MG63 (cell line): ENCODE measurements at regions not wholly inside any gene's neighbourhood (a gene's known extent, or its start where the extent isn't known, plus 50 kb on each side); places are given as distances from the start of the nearest gene placed in this dataset.
"Not testable (repeated sequence)": the region's sequence is repeated elsewhere in the genome, so short reads cannot be mapped to it uniquely, and the experiment has no call there.

ENCODE experiments used
- DNase-seq: peaks from one replicate; pipeline ENCODE4 v3.0.0-alpha.2; 2020
- H3K27me3 ChIP-seq: fragments of 250-450 bp; sonication (Bioruptor Pico); 2 replicates; pipeline ENCODE4 v1.5.1; 2020; ENCODE audit warnings: mild to moderate bottlenecking, moderate library complexity
- H3K36me3 ChIP-seq: fragments of 250-450 bp; sonication (Bioruptor Pico); 2 replicates; pipeline ENCODE4 v1.5.1; 2020; ENCODE audit warnings: mild to moderate bottlenecking, moderate library complexity
- H3K4me3 ChIP-seq: fragments of 250-450 bp; sonication (Bioruptor Pico); 2 replicates; pipeline ENCODE4 v1.5.1; 2020; ENCODE audit warnings: mild to moderate bottlenecking, moderate library complexity
- H3K9me3 ChIP-seq: fragments of 250-450 bp; sonication (Bioruptor Pico); 2 replicates; pipeline ENCODE4 v1.5.1; 2020; ENCODE audit warnings: mild to moderate bottlenecking, moderate library complexity

DNA sequence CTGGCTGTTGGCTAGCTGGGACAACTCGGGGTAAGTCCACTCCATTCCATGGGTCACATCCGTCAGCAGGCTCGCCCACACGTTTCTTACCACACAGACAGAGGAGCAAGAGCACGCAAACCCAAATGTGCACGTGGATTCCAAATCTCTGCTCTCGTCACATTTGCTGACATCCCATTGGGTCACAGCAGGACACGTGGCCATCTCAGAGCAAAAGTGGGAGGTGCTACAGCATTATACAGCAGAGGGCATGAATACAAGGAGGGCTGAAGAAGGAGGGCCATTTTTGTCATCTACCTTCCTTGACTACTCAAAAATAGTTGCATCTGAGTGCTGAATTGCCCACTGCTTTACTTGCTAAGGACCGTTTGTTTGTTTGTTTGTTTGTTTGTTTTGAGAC lies 84.7 kb downstream of the RBBP6 start:
- no peak for DNase-seq
- H3K36me3 ChIP-seq: no peaks in the 10 kb centered on the region
- H3K4me3 ChIP-seq: no peak overlapping the region
- no peaks in the 10 kb centered on the region for H3K9me3 ChIP-seq
- H3K27me3 ChIP-seq: no peaks in the 10 kb centered on the region

DNA sequence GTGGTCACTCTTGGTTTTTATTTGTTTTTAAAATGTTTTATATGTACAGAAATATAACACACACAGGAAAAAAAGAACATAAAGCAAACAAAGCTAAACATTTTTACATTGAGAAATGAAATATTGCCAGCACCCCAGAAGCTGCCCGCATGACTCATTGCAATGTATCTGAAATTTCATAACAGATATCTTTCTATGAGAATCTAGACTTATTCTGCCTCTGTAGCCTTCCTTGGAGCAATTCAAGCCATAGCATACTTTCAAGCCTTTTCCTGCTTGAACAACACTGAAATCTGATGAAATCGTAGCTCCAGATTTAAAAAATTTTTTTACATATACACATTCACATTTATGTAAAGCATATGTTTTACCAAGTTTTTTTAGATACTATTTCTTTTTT lies 86.9 kb downstream of the RBBP6 start:
- no peaks in the 10 kb centered on the region for H3K36me3 ChIP-seq
- no peak overlapping the region for H3K4me3 ChIP-seq
- DNase-seq: peak; percentile 37
- H3K27me3 ChIP-seq: no peaks in the 10 kb centered on the region
- no peaks in the 10 kb centered on the region for H3K9me3 ChIP-seq

DNA sequence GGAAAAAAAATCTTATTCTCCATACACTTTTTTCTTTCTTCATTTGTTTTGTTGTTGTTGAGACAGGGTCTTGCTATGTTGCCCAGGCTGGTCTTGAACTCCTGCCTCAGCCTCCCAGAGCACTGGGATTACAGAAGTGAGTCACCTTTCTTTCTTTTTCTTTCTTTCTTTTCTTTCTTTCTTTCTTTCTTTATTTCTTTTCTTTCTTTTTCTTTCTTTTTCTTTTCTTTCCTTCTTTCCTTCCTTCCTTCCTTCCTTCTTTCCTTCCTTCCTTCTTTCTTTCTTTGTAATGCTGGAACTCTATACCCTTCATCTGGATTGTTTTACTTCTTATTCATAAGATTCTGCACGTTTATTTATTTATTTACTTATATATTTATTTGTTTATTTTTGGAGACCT lies 94.5 kb upstream of the TNRC6A start:
- Histone ChIP-seq H3K9me3 (no peaks in the 10 kb centered on the region), H3K4me3 (no peak overlapping the region), H3K36me3 (no peaks in the 10 kb centered on the region), H3K27me3 (no peaks in the 10 kb centered on the region)
- no peak for DNase-seq

DNA sequence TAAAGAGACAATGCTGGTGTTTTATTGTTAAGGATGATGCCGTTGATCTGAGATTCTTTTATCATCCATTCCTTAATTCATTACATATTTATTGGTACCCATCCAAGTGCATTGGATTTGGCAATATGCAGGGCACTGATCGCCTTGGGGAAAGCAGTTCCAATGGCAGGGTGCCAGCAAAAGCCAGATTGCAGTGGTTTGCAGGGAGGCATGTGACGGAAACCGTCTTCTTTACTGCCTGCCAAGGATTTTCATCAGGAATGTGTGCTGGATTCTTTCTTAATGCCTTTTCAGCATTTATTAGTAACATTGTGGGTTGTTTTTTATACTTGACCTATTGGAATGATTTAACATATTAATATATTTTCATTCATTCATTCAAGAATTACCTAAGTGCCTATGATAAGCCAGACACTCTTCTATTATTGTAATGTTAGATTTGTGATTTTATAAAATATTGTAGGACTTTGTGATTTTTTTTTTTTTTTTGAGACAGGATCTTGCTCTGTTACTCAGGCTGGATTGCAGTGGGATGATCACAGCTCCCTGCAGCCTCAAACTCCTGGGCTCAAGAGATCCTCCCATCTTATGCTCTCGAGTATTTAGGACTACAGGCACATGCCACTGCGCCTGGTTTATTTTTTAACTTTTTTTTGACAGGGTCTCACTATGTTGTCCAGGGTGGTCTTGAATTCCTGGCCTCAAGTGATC lies 93.4 kb upstream of the TNRC6A start:
- Histone ChIP-seq H3K27me3 (no peaks in the 10 kb centered on the region), H3K36me3 (no peaks in the 10 kb centered on the region), H3K9me3 (no peaks in the 10 kb centered on the region), H3K4me3 (no peak overlapping the region)
- DNase-seq: peak; percentile 95

DNA sequence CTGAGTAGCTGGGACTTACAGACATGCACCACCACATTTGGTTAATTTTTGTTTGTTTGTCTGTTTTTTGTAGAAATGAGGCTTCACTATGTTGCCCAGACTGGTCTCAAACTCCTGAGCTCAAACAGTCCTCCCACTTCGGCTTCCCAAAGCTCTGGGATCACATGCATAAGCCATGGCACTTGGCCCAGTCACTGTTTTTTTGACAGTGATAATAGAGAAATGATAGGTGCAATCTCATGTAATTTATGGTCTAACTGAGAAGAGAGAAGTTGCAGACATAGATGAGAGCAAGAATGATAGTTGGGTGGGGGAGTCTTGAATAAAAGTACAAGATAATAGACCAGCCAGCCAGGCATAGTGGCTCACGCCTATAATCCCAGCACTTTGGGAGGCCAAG lies 89.7 kb upstream of the TNRC6A start:
- Histone ChIP-seq H3K4me3 (no peak overlapping the region), H3K9me3 (no peaks in the 10 kb centered on the region), H3K27me3 (no peaks in the 10 kb centered on the region), H3K36me3 (no peaks in the 10 kb centered on the region)
- no peak for DNase-seq

DNA sequence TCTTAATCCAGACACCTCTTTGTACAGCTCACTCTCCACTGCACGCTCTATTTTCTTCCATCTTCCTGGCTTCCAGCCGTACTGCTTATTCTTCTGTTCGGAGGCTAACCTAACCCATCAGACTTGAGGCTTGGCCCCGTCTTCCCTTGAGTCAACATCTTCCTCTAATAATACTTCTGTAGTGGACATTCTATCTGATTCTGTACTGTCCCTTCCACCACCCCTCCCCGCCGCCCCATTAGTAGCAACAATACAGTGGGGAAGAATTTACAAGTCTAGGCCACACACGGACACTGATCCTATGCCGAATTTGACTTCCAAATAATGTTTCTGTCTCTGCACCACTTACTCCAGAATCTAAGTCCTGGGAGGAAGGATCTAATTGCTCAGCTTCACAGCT lies 86.0 kb upstream of the TNRC6A start:
- no peak for DNase-seq
- Histone ChIP-seq H3K27me3 (no peaks in the 10 kb centered on the region), H3K36me3 (no peaks in the 10 kb centered on the region)

DNA sequence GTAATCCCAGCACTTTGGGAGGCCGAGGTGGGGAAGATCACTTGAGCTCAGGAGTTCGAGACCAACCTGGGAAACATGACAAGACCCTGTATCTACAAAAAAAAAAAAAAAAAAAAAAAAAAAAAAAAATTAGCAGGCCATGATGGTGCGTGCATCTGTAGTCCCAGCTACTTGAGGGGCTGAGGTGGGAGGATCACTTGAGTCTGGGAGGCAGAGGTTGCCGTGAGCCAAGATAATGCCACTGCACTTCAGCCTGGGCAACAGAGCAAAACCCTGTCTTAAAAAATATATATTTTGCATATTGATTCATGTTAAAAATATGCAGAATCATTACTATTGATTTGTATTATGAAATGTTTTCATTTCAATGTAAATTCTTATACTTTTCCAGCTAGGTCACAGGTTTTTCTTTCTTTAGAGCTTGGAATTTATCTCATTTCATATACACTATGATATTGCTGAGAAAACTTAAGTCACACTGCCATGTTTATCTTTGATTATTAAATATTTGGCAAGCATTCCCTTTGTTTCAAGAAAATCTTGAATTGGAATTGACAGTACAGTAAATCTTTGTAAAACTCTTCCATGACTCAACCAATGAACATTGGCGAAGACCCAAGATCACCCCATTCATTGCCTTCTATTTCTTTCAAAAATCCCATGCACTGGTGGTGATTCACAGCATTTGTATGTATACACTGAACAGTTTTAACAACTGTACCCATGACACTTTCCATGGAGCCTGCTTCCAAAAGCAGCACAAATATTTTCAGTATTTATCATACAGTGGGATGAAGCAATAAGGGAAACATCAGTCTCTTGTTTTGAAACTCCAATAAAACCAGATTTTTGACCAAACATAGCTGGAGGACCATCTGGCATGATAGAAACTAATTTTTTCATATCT lies 83.5 kb upstream of the TNRC6A start:
- peaks cover 5% of the 10 kb centered on the region; the same call in 1 of the 2 replicates for H3K9me3 ChIP-seq
- no peaks in the 10 kb centered on the region for H3K27me3 ChIP-seq
- DNase-seq: peak; percentile 82
- no peak overlapping the region for H3K4me3 ChIP-seq
- no peaks in the 10 kb centered on the region for H3K36me3 ChIP-seq

More for the DNA sequence above, 86.0 kb upstream of the TNRC6A start:
- no peak overlapping the region for H3K4me3 ChIP-seq
- H3K9me3 ChIP-seq: peaks cover 3% of the 10 kb centered on the region; the same call in 1 of the 2 replicates

DNA sequence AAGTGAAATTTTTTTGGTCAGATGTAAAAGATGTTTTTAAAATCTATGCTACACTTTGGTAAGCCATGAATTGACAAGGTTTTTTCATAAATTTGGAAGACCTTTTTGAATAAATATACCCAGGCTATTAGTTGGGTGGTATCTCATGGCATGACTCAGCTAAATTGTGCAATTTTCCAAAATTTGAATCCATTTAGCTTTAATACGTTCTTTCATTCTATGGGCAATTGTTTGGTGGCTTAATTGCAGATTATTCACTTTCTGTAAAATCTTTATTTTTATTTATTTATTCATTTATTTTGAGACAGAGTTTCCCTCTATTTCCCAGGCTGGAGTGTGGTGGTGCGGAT lies 82.8 kb upstream of the TNRC6A start:
- DNase-seq: no peak
- Histone ChIP-seq H3K4me3 (no peak overlapping the region), H3K9me3 (peaks cover 5% of the 10 kb centered on the region; the same call in 1 of the 2 replicates), H3K36me3 (no peaks in the 10 kb centered on the region), H3K27me3 (no peaks in the 10 kb centered on the region)

DNA sequence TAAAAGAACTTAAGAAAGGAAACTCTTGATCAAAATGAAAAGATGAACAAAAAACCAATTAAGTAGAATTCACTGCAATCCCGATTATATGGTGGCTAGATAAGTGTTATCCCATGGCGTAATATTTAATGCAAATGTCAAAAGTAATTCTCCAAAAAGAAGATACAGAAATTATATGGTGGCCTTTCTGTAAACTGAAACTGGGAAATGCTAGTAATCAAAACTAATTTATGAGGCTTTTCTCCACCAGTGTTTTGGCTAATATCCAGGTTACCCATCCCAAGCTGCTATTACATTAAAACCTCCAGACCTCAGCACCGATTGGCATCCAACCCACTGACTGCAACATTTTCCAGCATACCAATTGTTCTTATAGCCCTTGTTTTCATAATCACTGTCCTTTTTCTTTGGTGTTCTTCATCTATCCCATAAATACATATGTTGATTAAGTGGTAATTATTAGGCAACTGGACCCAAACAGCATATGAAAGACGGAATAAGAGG lies 77.2 kb upstream of the TNRC6A start:
- DNase-seq: no peak
- H3K9me3 ChIP-seq: peaks cover 5% of the 10 kb centered on the region; the same call in 1 of the 2 replicates
- no peak overlapping the region for H3K4me3 ChIP-seq
- H3K36me3 ChIP-seq: no peaks in the 10 kb centered on the region
- H3K27me3 ChIP-seq: no peaks in the 10 kb centered on the region

DNA sequence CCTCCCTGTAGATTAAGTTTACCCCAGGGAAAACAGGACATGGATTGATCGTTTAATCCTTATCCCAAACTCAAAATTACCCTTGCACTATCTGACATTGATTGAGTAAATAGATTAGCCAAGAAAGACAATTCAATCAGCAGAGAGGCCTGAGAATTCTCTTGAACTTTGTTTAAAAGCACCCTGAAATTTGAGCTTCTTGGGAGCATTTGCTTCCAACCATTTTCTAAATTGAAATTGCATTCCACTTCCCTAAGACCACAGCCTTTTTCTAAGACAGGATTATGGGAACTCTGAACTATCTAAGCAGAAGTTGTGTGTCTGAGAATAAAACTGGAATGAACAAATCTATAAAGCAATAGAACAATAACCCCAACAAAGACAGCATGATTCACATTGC lies 76.6 kb upstream of the TNRC6A start:
- Histone ChIP-seq H3K27me3 (no peaks in the 10 kb centered on the region), H3K9me3 (peaks cover 3% of the 10 kb centered on the region; the same call in 1 of the 2 replicates), H3K36me3 (no peaks in the 10 kb centered on the region), H3K4me3 (no peak overlapping the region)
- no peak for DNase-seq

DNA sequence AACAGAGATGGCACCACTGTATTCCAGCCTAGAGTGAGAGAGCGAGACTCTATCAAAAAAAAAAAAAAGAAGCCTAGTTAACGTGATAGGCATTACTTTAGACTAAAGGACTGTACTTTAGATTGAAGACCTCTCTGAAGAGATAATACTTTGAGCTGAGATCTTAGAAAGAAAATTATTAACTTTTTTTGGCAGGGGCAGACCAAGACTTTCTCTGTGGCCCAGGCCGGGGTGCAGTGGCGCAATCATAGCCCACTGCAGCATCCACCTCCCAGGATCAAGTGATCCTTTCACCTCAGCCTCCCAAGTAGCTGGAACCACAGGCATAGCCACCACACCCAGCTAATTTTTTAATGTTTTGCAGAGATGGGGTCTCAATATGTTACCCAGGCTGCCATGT lies 75.7 kb upstream of the TNRC6A start:
- no peaks in the 10 kb centered on the region for H3K36me3 ChIP-seq
- no peaks in the 10 kb centered on the region; the same call in 1 of the 2 replicates for H3K9me3 ChIP-seq
- H3K4me3 ChIP-seq: no peak overlapping the region
- no peak for DNase-seq
- no peaks in the 10 kb centered on the region for H3K27me3 ChIP-seq

DNA sequence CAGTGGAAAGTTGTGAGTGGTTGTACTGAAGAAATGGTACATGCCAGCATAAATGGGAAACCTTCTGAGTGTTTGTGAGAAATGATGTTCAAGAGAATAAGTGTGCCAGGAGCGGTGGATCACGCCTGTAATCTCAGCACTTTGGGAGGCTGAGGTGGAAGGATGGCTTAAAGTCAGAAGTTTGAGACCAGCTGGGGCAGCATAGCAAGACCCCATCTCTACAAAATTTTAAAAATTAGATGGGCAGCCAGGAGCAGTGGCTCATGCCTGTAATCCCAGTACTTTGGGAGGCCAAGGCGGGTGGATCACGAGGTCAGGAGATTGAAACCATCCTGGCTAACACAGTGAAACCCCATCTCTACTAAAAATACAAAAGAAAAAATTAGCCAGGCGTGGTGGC lies 63.5 kb upstream of the TNRC6A start:
- not testable (repeated sequence) for H3K36me3 ChIP-seq, H3K9me3 ChIP-seq, H3K27me3 ChIP-seq, DNase-seq, H3K4me3 ChIP-seq

DNA sequence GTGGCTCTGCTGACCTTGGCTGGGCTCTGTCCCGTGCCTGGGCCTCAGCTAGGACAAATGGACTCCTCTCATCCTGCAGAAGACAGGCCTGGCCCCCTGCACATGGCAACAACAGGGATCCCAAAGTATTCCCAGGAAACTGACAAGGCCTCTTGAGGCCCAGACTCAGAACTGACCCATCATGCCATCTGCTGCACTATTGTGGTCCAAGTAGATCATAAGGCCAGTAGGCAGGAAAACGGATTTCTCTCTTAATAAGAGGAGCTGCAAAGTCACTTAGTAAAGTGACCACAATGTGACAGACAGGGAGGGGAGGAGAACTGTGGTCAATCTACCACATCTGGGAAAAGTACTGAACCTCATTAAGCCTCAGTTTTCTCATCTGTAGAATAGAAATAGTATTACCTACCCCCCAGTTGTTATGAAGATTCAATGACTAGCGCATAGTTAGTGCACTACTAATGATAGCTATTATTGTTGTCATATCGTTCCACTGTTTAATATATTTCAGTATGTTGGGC lies 62.1 kb upstream of the TNRC6A start:
- H3K9me3 ChIP-seq: no peaks in the 10 kb centered on the region
- no peaks in the 10 kb centered on the region for H3K36me3 ChIP-seq
- no peaks in the 10 kb centered on the region for H3K27me3 ChIP-seq
- no peak overlapping the region for H3K4me3 ChIP-seq
- no peak for DNase-seq

DNA sequence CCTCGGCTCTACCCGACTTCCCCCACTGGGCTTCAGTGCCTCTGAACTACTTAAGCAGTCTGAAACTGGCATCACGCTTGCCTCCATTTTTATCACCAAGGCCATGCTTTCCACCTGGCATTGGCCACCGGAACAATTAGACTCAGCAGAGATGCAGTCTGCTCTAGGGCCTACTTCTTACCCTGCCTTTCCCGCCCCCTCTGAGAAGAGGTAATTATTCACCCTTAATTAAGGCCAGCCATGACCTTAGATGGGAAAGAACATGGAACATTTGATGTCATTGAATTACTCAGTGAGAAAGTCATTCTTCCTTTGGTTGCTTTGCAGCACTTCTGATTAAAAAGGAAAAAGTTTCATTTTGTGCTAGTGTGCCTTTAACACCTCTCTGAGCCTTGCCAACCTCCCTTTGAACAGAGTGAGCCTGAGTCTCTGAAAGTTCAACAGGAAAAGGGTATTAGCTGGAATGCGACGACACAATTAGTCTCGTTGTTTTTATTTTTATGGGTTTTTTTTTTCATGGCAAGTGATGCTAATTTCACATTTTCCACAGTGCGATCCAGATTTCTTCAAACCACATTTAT lies 60.9 kb upstream of the TNRC6A start:
- no peaks in the 10 kb centered on the region for H3K9me3 ChIP-seq
- DNase-seq: no peak
- H3K36me3 ChIP-seq: no peaks in the 10 kb centered on the region
- no peak overlapping the region for H3K4me3 ChIP-seq
- H3K27me3 ChIP-seq: no peaks in the 10 kb centered on the region

DNA sequence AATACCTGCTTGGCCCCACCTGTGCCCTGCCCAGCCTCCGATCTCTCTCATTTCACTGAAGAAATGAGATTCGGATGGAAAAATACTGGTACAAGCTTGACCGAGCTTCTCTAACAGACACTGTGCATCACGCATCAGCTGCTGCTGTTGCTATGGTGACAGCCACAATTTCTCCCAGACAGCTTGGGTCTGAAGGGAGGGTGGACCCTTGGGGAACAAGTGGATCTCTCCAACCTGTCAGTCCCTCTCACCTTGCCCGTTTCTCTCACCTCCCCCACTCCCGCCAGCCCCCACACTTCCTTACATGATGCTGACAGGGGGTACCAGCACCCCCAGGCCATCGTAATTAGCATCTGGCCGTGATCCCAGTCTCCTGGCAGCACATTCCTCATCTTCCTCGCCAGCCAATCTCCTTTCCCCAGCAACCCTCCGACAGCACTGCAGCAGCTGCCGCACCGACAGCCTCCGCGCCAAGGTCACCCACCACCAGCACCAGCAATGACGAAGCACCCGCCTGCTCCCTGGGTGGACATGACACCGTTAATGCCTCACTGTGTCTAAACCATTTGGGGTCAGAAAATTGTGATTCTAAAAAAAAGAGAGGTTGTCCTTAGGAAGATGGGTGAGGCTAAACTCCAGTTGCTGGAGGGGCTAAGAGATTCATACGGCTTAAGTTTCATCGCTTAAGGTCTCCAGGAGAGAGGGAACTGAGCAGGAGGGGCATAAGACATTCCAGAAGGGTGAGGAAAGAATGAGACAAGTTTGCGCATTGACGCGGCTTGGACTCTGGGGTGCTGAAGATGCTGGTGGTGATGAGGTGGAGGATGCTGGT lies 58.6 kb upstream of the TNRC6A start:
- Histone ChIP-seq H3K4me3 (no peak overlapping the region), H3K36me3 (no peaks in the 10 kb centered on the region), H3K27me3 (no peaks in the 10 kb centered on the region), H3K9me3 (no peaks in the 10 kb centered on the region)
- DNase-seq: peak; percentile 48

DNA sequence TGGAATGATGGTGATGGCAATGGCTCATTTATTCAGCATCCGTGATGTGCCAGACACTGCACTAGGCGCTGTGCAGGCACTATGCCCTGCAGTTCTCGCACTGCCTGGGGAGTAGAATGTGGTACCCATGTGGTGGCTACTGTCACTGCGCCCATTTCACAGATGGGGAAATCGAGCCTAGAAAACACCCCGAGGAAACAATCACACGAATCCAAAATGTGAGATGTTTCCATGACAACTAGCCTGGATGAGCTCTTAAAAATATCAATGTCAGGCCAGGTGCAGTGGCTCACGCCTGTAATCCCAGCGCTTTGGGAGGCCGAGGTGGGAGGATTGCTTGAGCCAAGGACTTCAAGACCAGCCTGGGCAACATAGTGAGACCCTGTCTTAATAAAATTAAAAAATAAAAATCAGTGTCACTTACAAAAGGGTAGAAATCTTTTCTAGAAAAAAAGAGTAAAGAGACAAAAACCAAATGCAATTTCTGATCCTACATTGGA lies 57.9 kb upstream of the TNRC6A start:
- Histone ChIP-seq H3K36me3 (no peaks in the 10 kb centered on the region), H3K9me3 (no peaks in the 10 kb centered on the region), H3K4me3 (no peak overlapping the region), H3K27me3 (no peaks in the 10 kb centered on the region)
- DNase-seq: no peak
